ENCODE measurements at regions not wholly inside any gene's neighbourhood (a gene's known extent, or its start where the extent isn't known, plus 50 kb on each side); places are given as distances from the start of the nearest gene placed in this dataset.

GRCh38 chr14:34328178-34328577, 133.9 kb downstream of the SPTSSA start:
- TF ChIP-seq CTCF (optimal IDR thresholded peaks at IDR 0.05 in 1 of 3, IDR thresholded peaks at IDR 0.05 in 1 of 3, conservative IDR thresholded peaks at IDR 0.05 in 1 of 3; ENCODE audit: extremely low read depth in 1 of 3, insufficient read depth in 2 of 3, low read length in 3 of 3), result no peak
- no peak for TF ChIP-seq EZH2 (IDR thresholded peaks at IDR 0.05; ENCODE audit: low read length)

Data from keratinocyte (primary cell).